HG02642 (cell line): ENCODE measurements at regions not wholly inside any gene's neighbourhood (a gene's known extent, or its start where the extent isn't known, plus 50 kb on each side); places are given as distances from the start of the nearest gene placed in this dataset.

ENCODE experiments used
- ATAC-seq: cut with Tn5 transposase; IDR thresholded peaks from one replicate; pipeline ENCODE4 v1.9.1; 2021; ENCODE audit warnings: mild to moderate bottlenecking; ENCODE audit not compliant: unreplicated experiment, poor library complexity

- ATAC-seq: no peak
Measured at GRCh38 chr1:87707411-87707810, 378.7 kb downstream of the LMO4 start.

- no peak for ATAC-seq
Measured at GRCh38 chr1:87712261-87713010, 383.8 kb downstream of the LMO4 start.

GRCh38 chr1:87714278-87714677, 385.6 kb downstream of the LMO4 start:
- ATAC-seq: no peak

GRCh38 chr1:87715052-87715451, 386.4 kb downstream of the LMO4 start:
- no peak for ATAC-seq

- no peak for ATAC-seq
Measured at GRCh38 chr1:87715471-87715870, 386.8 kb downstream of the LMO4 start.

GRCh38 chr1:87717157-87717670, 388.5 kb downstream of the LMO4 start:
- ATAC-seq: no peak

- ATAC-seq: no peak
Measured at GRCh38 chr1:87718241-87718950, 389.7 kb downstream of the LMO4 start.

- ATAC-seq: no peak
Measured at GRCh38 chr1:87719658-87720057, 391.0 kb downstream of the LMO4 start.

- ATAC-seq: no peak
Measured at GRCh38 chr1:87720561-87720960, 391.9 kb downstream of the LMO4 start.

- ATAC-seq: no peak
Measured at GRCh38 chr1:87723193-87723592, 394.5 kb downstream of the LMO4 start.

GRCh38 chr1:87728169-87728568, 399.5 kb downstream of the LMO4 start:
- ATAC-seq: no peak

GRCh38 chr1:87730274-87731216, 401.9 kb downstream of the LMO4 start:
- ATAC-seq: no peak

- ATAC-seq: no peak
Measured at GRCh38 chr1:87733386-87733785, 404.7 kb downstream of the LMO4 start.

- no peak for ATAC-seq
Measured at GRCh38 chr1:87735750-87736149, 407.1 kb downstream of the LMO4 start.

- no peak for ATAC-seq
Measured at GRCh38 chr1:87739141-87739540, 410.5 kb downstream of the LMO4 start.

GRCh38 chr1:87739704-87740103, 411.0 kb downstream of the LMO4 start:
- no peak for ATAC-seq

GRCh38 chr1:87743256-87743655, 414.6 kb downstream of the LMO4 start:
- ATAC-seq: no peak

- ATAC-seq: no peak
Measured at GRCh38 chr1:87744056-87744455, 415.4 kb downstream of the LMO4 start.

- ATAC-seq: no peak
Measured at GRCh38 chr1:87744763-87745162, 416.1 kb downstream of the LMO4 start.

- no peak for ATAC-seq
Measured at GRCh38 chr1:87753366-87753765, 424.7 kb downstream of the LMO4 start.

GRCh38 chr1:87754139-87754538, 425.5 kb downstream of the LMO4 start:
- ATAC-seq: no peak
